T-helper 17 cell (primary cell): ENCODE measurements at regions not wholly inside any gene's neighbourhood (a gene's known extent, or its start where the extent isn't known, plus 50 kb on each side); places are given as distances from the start of the nearest gene placed in this dataset.

Source experiments
- ATAC-seq: fragments of 150-1000 bp; cut with Tn5 transposase; 2 replicates; pipeline ENCODE4 v1.10.0; 2021; ENCODE audit warnings: mild to moderate bottlenecking, moderate library complexity
- DNase-seq, 3 donors: peaks; one replicate each; pipeline versions ENCODE4 v3.0.0 to v3.0.0-alpha.2; 2020 to 2021
- H3K9me3 ChIP-seq: one replicate; pipeline ENCODE4 v1.7.0; 2013; ENCODE audit warnings: low read length, mild to moderate bottlenecking; ENCODE audit not compliant: control insufficient read depth, poor library complexity, severe bottlenecking
- H3K27ac Mint-ChIP-seq: one replicate; pipeline ENCODE4 v1.8.0; 2022; ENCODE audit warnings: mild to moderate bottlenecking, moderate library complexity, mixed read lengths
- H3K27me3 Mint-ChIP-seq: one replicate; pipeline ENCODE4 v1.8.0; 2022; ENCODE audit warnings: mixed read lengths
- H3K36me3 Mint-ChIP-seq: one replicate; pipeline ENCODE4 v1.8.0; 2022; ENCODE audit warnings: low read depth, mixed read lengths
- H3K4me1 Mint-ChIP-seq: one replicate; pipeline ENCODE4 v1.8.0; 2022; ENCODE audit warnings: mild to moderate bottlenecking, mixed read lengths
- H3K4me3 Mint-ChIP-seq: one replicate; pipeline ENCODE4 v1.8.0; 2022; ENCODE audit warnings: mild to moderate bottlenecking, moderate library complexity, mixed read lengths

GRCh38 chr2:200725596-200725995 is 86.1 kb upstream of the BZW1 start:
- Mint-ChIP-seq H3K27me3 (peaks cover 39% of the 10 kb centered on the region), H3K4me1 (peaks cover 5% of the 10 kb centered on the region), H3K27ac (no peak overlapping the region), H3K36me3 (no peaks in the 10 kb centered on the region), H3K4me3 (no peak overlapping the region)
- no peak for DNase-seq
- H3K9me3 ChIP-seq = no peaks in the 10 kb centered on the region
- ATAC-seq = no peak

GRCh38 chr2:200728630-200729029 is 83.1 kb upstream of the BZW1 start:
- H3K4me3 Mint-ChIP-seq = no peak overlapping the region
- no peak overlapping the region for H3K27ac Mint-ChIP-seq
- DNase-seq (no peak), ATAC-seq (no peak)
- no peaks in the 10 kb centered on the region for H3K36me3 Mint-ChIP-seq
- peaks cover 5% of the 10 kb centered on the region for H3K4me1 Mint-ChIP-seq
- peaks cover 52% of the 10 kb centered on the region for H3K27me3 Mint-ChIP-seq
- H3K9me3 ChIP-seq = no peaks in the 10 kb centered on the region

- H3K9me3 ChIP-seq = no peaks in the 10 kb centered on the region
- no peak for DNase-seq
- Mint-ChIP-seq H3K27me3 (peaks cover 49% of the 10 kb centered on the region), H3K36me3 (no peaks in the 10 kb centered on the region), H3K4me3 (no peak overlapping the region), H3K27ac (no peak overlapping the region), H3K4me1 (peaks cover 2% of the 10 kb centered on the region)
- no peak for ATAC-seq
Observed at GRCh38 chr2:200730302-200730701, 81.4 kb upstream of the BZW1 start.

GRCh38 chr2:200730960-200731359 is 80.8 kb upstream of the BZW1 start:
- H3K9me3 ChIP-seq = no peaks in the 10 kb centered on the region
- DNase-seq = no peak
- ATAC-seq = no peak
- peaks cover 50% of the 10 kb centered on the region for H3K27me3 Mint-ChIP-seq
- H3K27ac Mint-ChIP-seq = no peak overlapping the region
- no peaks in the 10 kb centered on the region for H3K36me3 Mint-ChIP-seq
- H3K4me1 Mint-ChIP-seq = no peaks in the 10 kb centered on the region
- no peak overlapping the region for H3K4me3 Mint-ChIP-seq

- no peaks in the 10 kb centered on the region for H3K36me3 Mint-ChIP-seq
- DNase-seq (no peak), ATAC-seq (no peak)
- H3K9me3 ChIP-seq = no peaks in the 10 kb centered on the region
- peaks cover 49% of the 10 kb centered on the region for H3K27me3 Mint-ChIP-seq
- no peaks in the 10 kb centered on the region for H3K4me1 Mint-ChIP-seq
- H3K4me3 Mint-ChIP-seq = no peak overlapping the region
- H3K27ac Mint-ChIP-seq = no peak overlapping the region
Observed at GRCh38 chr2:200732866-200733265, 78.8 kb upstream of the BZW1 start.

- DNase-seq = no peak
- no peaks in the 10 kb centered on the region for H3K9me3 ChIP-seq
- no peak overlapping the region for H3K4me3 Mint-ChIP-seq
Observed at GRCh38 chr2:200733713-200734198, 78.0 kb upstream of the BZW1 start.

GRCh38 chr2:200735061-200735460 is 76.6 kb upstream of the BZW1 start:
- ATAC-seq (no peak), DNase-seq (no peak)

More at GRCh38 chr2:200733713-200734198, 78.0 kb upstream of the BZW1 start:
- no peaks in the 10 kb centered on the region for H3K36me3 Mint-ChIP-seq
- peaks cover 47% of the 10 kb centered on the region for H3K27me3 Mint-ChIP-seq
- H3K27ac Mint-ChIP-seq = no peak overlapping the region
- H3K4me1 Mint-ChIP-seq = no peaks in the 10 kb centered on the region
- no peak for ATAC-seq

GRCh38 chr2:200736646-200737274 is 75.0 kb upstream of the BZW1 start:
- Mint-ChIP-seq H3K36me3 (no peaks in the 10 kb centered on the region), H3K27me3 (peaks cover 53% of the 10 kb centered on the region), H3K4me3 (no peak overlapping the region), H3K4me1 (no peaks in the 10 kb centered on the region), H3K27ac (no peak overlapping the region)
- DNase-seq (no peak), ATAC-seq (no peak)
- no peaks in the 10 kb centered on the region for H3K9me3 ChIP-seq

More at GRCh38 chr2:200735061-200735460, 76.6 kb upstream of the BZW1 start:
- Mint-ChIP-seq H3K36me3 (no peaks in the 10 kb centered on the region), H3K27ac (peak overlapping the region; percentile 29), H3K4me3 (no peak overlapping the region), H3K4me1 (no peaks in the 10 kb centered on the region), H3K27me3 (peaks cover 50% of the 10 kb centered on the region)
- no peaks in the 10 kb centered on the region for H3K9me3 ChIP-seq

GRCh38 chr2:200737585-200737984 is 74.1 kb upstream of the BZW1 start:
- ATAC-seq (no peak), DNase-seq (no peak)
- Mint-ChIP-seq H3K27me3 (peaks cover 49% of the 10 kb centered on the region), H3K27ac (no peak overlapping the region), H3K4me3 (no peak overlapping the region), H3K36me3 (no peaks in the 10 kb centered on the region), H3K4me1 (no peaks in the 10 kb centered on the region)
- no peaks in the 10 kb centered on the region for H3K9me3 ChIP-seq

- Mint-ChIP-seq H3K36me3 (no peaks in the 10 kb centered on the region), H3K4me3 (no peak overlapping the region), H3K4me1 (no peaks in the 10 kb centered on the region), H3K27me3 (peaks cover 40% of the 10 kb centered on the region), H3K27ac (no peak overlapping the region)
- ATAC-seq (no peak), DNase-seq (no peak)
- H3K9me3 ChIP-seq = no peaks in the 10 kb centered on the region
Observed at GRCh38 chr2:200738590-200738989, 73.1 kb upstream of the BZW1 start.

- Mint-ChIP-seq H3K4me1 (no peaks in the 10 kb centered on the region), H3K27ac (no peak overlapping the region), H3K36me3 (no peaks in the 10 kb centered on the region), H3K27me3 (peaks cover 25% of the 10 kb centered on the region), H3K4me3 (no peak overlapping the region)
- H3K9me3 ChIP-seq = no peaks in the 10 kb centered on the region
- ATAC-seq (no peak), DNase-seq (no peak)
Observed at GRCh38 chr2:200740907-200741306, 70.8 kb upstream of the BZW1 start.

- H3K36me3 Mint-ChIP-seq = no peaks in the 10 kb centered on the region
- H3K9me3 ChIP-seq = no peaks in the 10 kb centered on the region
- no peak overlapping the region for H3K27ac Mint-ChIP-seq
- no peaks in the 10 kb centered on the region for H3K4me1 Mint-ChIP-seq
- no peak for ATAC-seq
- peaks cover 23% of the 10 kb centered on the region for H3K27me3 Mint-ChIP-seq
- DNase-seq = no peak
- no peak overlapping the region for H3K4me3 Mint-ChIP-seq
Observed at GRCh38 chr2:200741468-200742202, 70.1 kb upstream of the BZW1 start.

GRCh38 chr2:200742426-200742825 is 69.3 kb upstream of the BZW1 start:
- Mint-ChIP-seq H3K36me3 (no peaks in the 10 kb centered on the region), H3K4me1 (no peaks in the 10 kb centered on the region)

More at GRCh38 chr2:200742426-200742825, 69.3 kb upstream of the BZW1 start:
- no peak overlapping the region for H3K27ac Mint-ChIP-seq
- ATAC-seq = no peak
- H3K9me3 ChIP-seq = no peaks in the 10 kb centered on the region
- H3K27me3 Mint-ChIP-seq = peaks cover 19% of the 10 kb centered on the region
- no peak overlapping the region for H3K4me3 Mint-ChIP-seq
- DNase-seq = no peak
